Activated CD8-positive, alpha-beta memory T cell treated with anti-CD3 and anti-CD28 coated beads for 24 hours (primary cell): ENCODE measurements at regions not wholly inside any gene's neighbourhood (a gene's known extent, or its start where the extent isn't known, plus 50 kb on each side); places are given as distances from the start of the nearest gene placed in this dataset.

Source experiments
- DNase-seq: peaks from one replicate; pipeline ENCODE4 v3.0.0-alpha.2; 2020

DNA sequence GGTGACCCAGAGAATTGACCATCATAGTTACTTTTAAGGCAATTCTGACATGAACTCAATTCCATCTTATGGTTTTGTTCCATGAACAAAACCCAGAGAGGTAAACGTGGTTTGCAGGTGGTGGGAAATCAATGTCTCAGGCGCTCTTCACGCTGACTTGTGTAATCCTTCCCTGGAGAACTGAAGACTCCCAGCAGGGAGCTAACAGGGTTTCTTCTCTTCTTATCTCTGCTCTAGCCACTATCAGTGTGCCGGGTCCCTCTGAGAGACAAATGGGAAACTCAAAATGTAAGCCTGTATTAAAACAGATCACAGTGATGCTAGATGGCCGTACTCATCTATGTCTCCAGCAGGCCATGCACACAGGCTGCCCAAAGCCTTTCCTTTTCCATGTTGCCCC lies 57.6 kb upstream of the ARGLU1 start:
- no peak for DNase-seq

DNA sequence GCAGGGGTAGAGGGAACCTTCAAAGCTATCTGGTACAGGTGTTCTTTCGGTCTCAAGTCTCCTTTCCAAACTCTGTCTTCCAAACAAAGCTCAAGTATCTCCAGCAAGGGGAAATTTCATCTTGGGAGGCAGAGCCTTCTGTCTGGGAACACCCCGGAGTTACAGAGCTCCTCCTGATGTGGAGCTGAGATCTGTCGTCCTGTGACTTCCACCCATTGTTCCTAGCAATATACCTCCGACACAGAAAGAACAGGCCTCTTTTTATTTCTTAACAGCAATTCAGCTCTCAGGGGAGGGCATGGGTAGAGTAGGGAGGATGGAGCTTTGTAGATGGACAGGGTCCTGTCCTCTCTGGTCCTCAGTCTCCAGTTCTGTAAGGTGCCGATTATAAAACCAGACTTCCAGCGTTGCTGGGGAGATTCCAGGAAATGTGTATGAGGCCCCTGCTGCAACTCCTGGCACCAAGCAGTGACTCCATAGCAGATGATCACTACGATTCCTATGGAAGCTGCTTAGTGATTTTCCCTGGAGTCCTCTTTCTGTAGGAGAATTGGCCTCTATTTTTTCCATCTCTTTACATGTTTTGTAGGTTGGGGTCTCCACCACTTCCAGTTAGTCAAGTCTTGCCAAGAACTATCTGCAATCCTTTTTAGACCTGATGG lies 56.0 kb upstream of the ARGLU1 start:
- no peak for DNase-seq

GRCh38 chr13:106621833-106622232 lies 53.9 kb upstream of the ARGLU1 start:
- DNase-seq: no peak

GRCh38 chr13:106619688-106620555 lies 52.0 kb upstream of the ARGLU1 start:
- DNase-seq: no peak
